NCI-H748 (cell line): ENCODE measurements at regions not wholly inside any gene's neighbourhood (a gene's known extent, or its start where the extent isn't known, plus 50 kb on each side); places are given as distances from the start of the nearest gene placed in this dataset.
"Not testable (repeated sequence)": the region's sequence is repeated elsewhere in the genome, so short reads cannot be mapped to it uniquely, and the experiment has no call there.

Experiments used
- DNase-seq: peaks from one replicate; lab custom pipeline; 2025; ENCODE audit not compliant: unreplicated experiment; lab: John Stamatoyannopoulos, UW

- no peak for DNase-seq
Measured at GRCh38 chr21:22363504-22363903, 1365.3 kb downstream of the NCAM2 start.

GRCh38 chr21:22364163-22364562 is 1366.0 kb downstream of the NCAM2 start:
- DNase-seq, result no peak

GRCh38 chr21:22374218-22374969 is 1376.2 kb downstream of the NCAM2 start:
- DNase-seq, result peak; percentile 82

- not testable (repeated sequence) for DNase-seq
Measured at GRCh38 chr21:22377795-22378194, 1379.6 kb downstream of the NCAM2 start.

- no peak for DNase-seq
Measured at GRCh38 chr21:22393324-22393723, 1395.1 kb downstream of the NCAM2 start.

- DNase-seq, result no peak
Measured at GRCh38 chr21:22395965-22396364, 1397.8 kb downstream of the NCAM2 start.

GRCh38 chr21:22399681-22400514 is 1401.7 kb downstream of the NCAM2 start:
- DNase-seq, result no peak

GRCh38 chr21:22409571-22409970 is 1411.4 kb downstream of the NCAM2 start:
- DNase-seq, result no peak

- no peak for DNase-seq
Measured at GRCh38 chr21:22416555-22416954, 1418.3 kb downstream of the NCAM2 start.

- no peak for DNase-seq
Measured at GRCh38 chr21:22421416-22422180, 1423.4 kb downstream of the NCAM2 start.

- no peak for DNase-seq
Measured at GRCh38 chr21:22438428-22439086, 1440.3 kb downstream of the NCAM2 start.

GRCh38 chr21:22444990-22445389 is 1446.8 kb downstream of the NCAM2 start:
- DNase-seq, result no peak

- DNase-seq, result peak; percentile 45
Measured at GRCh38 chr21:22450507-22450906, 1452.3 kb downstream of the NCAM2 start.

- no peak for DNase-seq
Measured at GRCh38 chr21:22456241-22456640, 1458.0 kb downstream of the NCAM2 start.

- DNase-seq, result no peak
Measured at GRCh38 chr21:22468893-22469292, 1470.7 kb downstream of the NCAM2 start.

GRCh38 chr21:22474403-22474802 is 1476.2 kb downstream of the NCAM2 start:
- DNase-seq, result no peak

GRCh38 chr21:22476214-22476613 is 1478.0 kb downstream of the NCAM2 start:
- DNase-seq, result no peak

GRCh38 chr21:22476726-22477646 is 1478.8 kb downstream of the NCAM2 start:
- DNase-seq, result no peak

- DNase-seq, result no peak
Measured at GRCh38 chr21:22490049-22490448, 1491.8 kb downstream of the NCAM2 start.

GRCh38 chr21:22516230-22516629 is 1518.0 kb downstream of the NCAM2 start:
- no peak for DNase-seq
